ENCODE measurements at regions not wholly inside any gene's neighbourhood (a gene's known extent, or its start where the extent isn't known, plus 50 kb on each side); places are given as distances from the start of the nearest gene placed in this dataset.
"Not testable (repeated sequence)": the region's sequence is repeated elsewhere in the genome, so short reads cannot be mapped to it uniquely, and the experiment has no call there.

GRCh38 chr2:95686056-95686825 is 94.4 kb downstream of the TRIM43 start:
- not testable (repeated sequence) for DNase-seq

DNA sequence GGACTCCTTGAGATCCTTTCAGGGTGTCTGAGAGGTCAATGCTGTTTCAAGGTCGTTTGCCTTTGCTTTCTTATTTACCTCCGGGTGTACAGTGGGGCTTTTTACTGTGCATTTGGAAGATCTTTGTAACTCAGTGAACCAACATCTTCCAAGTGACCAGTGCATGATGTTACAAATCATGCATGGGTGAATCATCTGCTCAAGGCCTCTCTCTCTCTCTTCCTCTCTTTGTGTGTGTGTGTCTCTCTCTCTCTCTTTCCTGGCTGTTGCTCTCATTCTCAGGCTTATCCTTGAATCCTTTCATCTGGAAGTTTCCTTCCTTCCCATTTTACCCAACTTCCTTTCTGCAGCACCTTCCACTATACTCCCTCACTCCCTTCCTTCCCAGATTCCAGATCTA is 96.1 kb downstream of the TRIM43 start:
- not testable (repeated sequence) for DNase-seq

DNA sequence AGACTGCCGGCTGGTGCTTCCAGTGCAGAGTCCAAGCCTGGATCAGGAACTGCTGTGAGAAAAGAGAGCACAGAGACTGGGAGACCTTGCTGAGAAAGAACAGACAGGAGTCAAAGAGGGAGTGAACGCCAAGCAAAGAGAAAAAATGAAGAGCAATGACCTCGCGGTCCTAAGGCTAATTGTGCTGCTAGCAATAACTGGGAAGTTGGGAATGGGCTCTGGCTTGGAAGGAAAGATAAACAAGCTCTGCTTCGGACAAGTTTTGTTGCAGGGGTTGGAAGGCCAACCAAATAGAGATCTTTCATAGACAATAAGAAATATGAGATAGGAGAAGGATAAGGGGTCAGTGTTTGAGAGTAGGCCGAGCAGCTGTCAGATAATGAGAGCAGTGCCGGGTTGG is 99.4 kb downstream of the TRIM43 start:
- not testable (repeated sequence) for DNase-seq

DNA sequence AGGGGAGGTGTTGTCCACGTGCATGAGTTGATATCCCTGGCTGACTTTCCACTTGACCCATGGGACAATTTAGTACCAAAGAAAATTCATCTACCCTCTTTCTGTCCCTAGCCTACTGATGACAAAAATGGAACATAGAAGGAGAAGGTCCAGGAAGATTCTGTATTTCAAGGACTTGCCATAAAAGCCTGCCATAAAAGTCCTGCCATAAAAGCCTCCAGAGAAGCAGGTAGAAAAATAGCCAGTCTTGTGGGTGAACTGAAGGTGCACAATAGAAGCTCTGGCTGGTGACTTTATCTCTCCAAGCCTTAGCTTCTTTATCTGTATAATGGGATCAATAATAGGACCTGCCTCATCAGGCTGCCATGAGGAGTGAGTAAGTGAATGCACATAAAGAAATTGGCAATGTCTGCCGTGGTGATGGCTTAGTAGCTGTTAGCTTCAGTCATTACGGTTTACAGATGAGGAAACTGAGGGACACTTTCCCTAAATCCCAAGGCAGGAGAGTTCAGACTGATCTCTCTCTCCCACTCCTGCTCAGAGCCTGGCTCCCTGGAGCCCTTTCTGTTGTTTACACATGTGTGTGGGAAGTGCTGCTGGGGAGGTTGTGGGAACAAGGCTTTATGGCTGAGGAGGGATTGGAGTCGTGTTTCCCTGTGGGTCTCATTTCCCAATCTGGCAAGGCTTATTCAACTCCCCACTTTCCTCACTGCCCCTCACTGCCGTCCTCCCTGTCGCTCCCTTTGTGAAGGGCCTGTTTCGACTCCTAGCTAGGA is 101.5 kb downstream of the TRIM43 start:
- not testable (repeated sequence) for DNase-seq

- DNase-seq, result no peak
Measured at GRCh38 chr2:95695613-95696012, 103.8 kb downstream of the TRIM43 start.

- no peak for DNase-seq
Measured at GRCh38 chr2:95698146-95698545, 106.3 kb downstream of the TRIM43 start.

DNA sequence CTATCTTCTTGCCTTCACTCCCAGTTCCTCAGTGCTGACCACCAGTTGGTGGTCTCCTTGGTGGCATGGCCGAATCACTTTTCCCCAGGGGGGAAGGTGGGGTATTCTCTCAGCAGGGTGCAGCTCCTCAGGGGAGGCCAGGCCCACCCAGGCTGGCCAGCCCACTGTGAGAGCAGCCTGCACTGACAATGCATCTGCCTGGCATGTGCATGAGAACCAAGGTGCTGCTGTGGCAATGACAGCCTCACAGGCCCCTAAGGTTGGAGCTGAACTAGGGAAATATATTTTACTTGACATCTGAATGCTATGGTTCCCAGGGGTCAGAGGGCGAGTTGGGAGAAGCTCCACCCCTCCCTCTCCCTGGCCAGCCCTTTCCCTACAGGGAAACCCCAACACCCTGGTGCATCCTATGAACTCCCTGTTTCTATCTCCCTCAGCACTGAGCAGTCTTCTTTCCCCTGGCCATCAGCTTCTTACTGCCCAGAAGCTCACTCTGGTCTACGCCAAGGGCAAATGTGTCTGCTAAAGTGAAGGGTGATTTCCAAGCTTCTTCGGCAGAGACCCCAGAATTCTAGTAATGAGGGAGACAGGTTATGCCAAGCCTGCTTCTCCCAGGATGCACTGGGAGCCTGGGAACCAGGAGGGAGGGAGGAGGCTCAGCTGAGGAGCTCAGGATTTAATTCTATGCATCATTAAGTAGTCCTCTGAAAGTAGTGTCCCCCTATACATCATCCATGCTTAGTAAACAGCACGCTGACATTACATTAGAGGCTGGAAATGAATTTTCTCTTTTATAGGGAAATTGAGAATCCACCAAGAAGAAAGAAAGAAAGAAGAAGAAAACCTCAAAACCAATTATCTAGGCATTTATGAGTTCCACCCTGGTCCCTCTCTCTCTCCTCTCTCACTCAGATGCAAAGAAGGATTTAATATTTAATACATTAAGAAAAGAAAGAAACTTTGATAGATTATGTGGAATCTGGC is 107.7 kb downstream of the TRIM43 start:
- DNase-seq, result not testable (repeated sequence)

- no peak for DNase-seq
Measured at GRCh38 chr2:95700519-95700918, 108.7 kb downstream of the TRIM43 start.

DNA sequence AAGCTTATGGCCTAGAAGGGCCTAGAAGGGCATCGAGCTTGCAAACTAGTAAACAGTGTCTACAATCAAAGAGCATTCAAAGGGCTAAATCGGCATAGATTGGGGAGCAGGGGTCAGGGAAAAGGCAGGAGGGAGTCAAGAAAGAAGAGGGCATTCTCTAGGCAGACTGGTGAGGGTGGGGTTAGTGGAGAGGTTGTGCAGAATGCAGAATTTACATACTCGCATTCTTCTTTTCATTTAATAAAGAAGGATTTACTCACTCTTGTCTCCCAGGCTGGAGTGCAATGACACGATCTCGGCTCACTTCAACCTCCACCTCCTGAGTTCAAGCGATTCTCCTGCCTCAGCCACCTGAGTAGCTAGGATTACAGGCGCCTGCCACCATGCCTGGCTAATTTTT is 110.7 kb downstream of the TRIM43 start:
- DNase-seq, result no peak

GRCh38 chr2:95707161-95707560 is 115.4 kb downstream of the TRIM43 start:
- DNase-seq, result not testable (repeated sequence)

GRCh38 chr2:95707837-95708236 is 116.0 kb downstream of the TRIM43 start:
- no peak for DNase-seq

DNA sequence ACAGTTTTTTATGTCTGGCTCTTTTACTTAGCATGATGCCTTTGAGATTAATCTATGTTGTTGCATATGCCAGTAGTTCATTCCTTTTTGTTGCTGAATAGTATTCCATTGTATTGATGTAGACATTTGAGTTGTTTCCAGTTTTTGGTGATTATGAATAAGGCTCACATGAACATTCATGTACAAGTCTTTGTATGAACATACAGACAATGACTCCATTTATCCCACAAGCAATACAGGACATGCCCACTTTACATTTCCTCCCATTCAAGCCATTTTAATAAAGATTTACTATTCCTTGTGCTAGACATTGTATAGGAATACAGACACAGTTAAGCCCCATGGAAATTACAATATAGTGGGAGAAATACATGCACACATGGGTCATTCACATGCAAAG is 118.0 kb downstream of the TRIM43 start:
- DNase-seq, result no peak

- DNase-seq, result not testable (repeated sequence)
Measured at GRCh38 chr2:95713470-95714177, 121.8 kb downstream of the TRIM43 start.

DNA sequence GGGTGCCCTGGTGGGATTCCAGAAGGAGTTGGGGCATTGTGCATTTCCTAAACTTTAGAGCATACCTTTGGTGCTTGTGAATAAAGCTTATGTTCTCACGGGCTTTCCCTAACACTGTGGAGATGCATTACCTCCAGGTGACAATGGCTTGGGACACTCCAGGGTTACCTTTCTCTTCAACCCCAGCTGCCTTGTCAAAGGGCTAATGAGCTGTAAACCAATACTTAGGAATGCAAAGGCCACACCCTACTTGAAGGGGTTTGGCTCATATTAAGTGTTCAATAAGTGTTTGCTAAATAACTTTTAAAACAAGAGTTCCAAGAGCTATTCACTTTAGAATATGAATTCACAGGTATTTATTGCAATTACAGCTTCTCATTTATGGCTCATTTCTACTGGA is 122.6 kb downstream of the TRIM43 start:
- not testable (repeated sequence) for DNase-seq

DNA sequence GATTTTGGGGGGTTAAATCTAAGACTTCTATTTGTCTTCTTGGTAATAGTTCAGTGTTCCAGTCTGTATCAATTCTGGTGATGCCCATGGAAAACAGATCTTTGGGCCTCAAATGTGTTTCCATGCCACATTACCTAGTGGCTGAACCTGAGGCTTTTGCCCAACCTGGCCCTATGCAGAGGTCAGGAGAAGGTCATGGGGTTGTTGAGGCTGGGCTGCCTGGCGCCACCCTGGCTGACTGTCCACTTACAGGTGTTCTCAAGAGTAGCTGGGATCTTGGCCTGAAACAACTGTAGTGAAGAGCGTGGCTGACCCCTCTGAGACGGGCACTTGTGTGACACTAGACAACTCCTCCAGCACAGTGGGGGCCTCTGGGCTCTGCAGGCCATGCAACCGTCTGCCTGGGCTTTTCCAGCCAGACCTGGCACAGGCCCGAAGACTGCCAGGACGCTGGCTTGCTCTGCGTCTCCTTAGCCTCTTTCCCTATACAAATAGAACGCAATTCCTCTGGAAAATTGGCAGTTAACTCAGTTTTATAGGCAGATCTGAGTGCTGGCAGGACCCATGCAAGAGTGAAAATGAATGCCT is 127.8 kb downstream of the TRIM43 start:
- no peak for DNase-seq

- no peak for DNase-seq
Measured at GRCh38 chr2:95721726-95722125, 129.9 kb downstream of the TRIM43 start.

- no peak for DNase-seq
Measured at GRCh38 chr2:95722131-95722697, 130.4 kb downstream of the TRIM43 start.

GRCh38 chr2:95723627-95724210 is 131.9 kb downstream of the TRIM43 start:
- DNase-seq, result not testable (repeated sequence)

DNA sequence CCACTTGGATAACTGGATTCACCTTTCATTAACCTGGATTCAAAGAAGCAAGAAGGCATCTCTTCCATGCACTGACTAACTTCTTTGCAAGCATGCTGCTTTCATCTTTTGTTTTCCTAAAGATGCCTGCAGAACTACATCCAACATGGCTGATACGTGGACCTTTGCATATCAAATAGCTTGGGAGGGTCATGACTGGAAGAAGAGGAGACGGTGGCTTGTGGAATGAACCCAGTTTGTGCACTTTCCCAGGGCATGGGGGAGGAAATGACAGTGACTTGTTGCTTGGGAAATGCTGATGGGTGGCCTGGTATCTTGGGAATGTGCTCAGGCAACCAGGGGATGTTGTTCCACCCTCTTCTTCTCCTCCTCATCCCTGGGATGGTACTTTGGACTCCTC is 133.4 kb downstream of the TRIM43 start:
- not testable (repeated sequence) for DNase-seq

DNA sequence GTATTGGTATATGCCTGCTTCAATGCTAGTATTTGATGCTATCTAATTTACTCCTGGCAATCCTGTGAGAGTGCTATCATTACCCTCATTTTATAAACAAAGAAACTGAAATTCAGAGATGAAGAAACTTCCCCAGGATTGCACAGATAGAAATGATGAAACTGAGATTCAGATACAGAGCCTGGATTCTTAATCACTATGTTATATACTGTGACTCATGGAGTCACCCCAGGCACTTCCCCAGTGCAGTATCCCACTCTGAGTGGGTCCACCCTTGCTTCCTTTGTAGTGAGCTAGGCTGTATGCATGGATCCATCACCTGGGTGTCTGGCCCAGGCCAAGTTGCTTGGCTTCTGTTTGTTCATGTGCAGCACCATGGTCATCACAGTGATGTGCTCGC is 133.9 kb downstream of the TRIM43 start:
- not testable (repeated sequence) for DNase-seq

- DNase-seq, result not testable (repeated sequence)
Measured at GRCh38 chr2:95727420-95727819, 135.6 kb downstream of the TRIM43 start.
